ENCODE measurements at regions not wholly inside any gene's neighbourhood (a gene's known extent, or its start where the extent isn't known, plus 50 kb on each side); places are given as distances from the start of the nearest gene placed in this dataset.

DNA sequence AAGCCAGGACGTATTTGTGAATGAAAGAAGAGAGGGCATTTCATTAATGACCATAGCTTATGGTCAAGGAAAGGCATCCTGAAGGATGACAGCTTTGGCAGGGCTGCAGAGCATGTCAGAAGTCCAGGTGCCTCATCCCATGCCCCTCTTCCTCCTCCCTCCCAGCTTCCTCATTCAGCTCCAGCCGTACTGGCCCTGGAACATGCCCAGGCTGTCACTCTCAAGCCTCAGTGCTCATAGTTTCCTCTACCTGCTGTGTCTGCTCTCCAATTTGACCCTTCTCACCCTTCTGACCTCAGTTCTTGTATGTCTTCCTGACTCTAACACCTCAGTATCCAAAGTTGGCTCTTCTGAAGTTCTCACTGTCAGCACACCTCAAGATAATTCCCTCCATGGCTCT lies 695.8 kb upstream of the HS6ST1 start:
- Histone ChIP-seq H3K9me2 (ENCODE audit: insufficient read depth) (no peaks in the 10 kb centered on the region), H3K27ac (no peak overlapping the region), H3K4me1 (replicated peaks; ENCODE audit: insufficient read depth) (no peaks in the 10 kb centered on the region), H3K36me3 (ENCODE audit: low read depth) (no peaks in the 10 kb centered on the region), H3F3A (ENCODE audit: insufficient read depth, low read depth) (no peaks in the 10 kb centered on the region), H4K20me1 (ENCODE audit: insufficient read depth) (no peaks in the 10 kb centered on the region), H2AFZ (no peak overlapping the region), H3K4me2 (no peak overlapping the region), H3K27me3 (ENCODE audit: insufficient read depth, low read depth) (peaks cover 24% of the 10 kb centered on the region), H3K4me3 (no peak overlapping the region), H3K9me3 (ENCODE audit: insufficient read depth, low read depth) (no peaks in the 10 kb centered on the region), H3K79me2 (ENCODE audit: low read depth) (no peaks in the 10 kb centered on the region)
- ChIA-PET POLR2A (ENCODE audit: unreplicated experiment) (no interaction called here), CTCF (no interaction called here)
- intact Hi-C loops (cut with micrococcal nuclease; ENCODE audit: unreplicated experiment), result no loop called here
- BruUV-seq (replicated peaks), result no TSS peak
- no peak for TF ChIP-seq EZH2 (IDR thresholded peaks at IDR 0.05; ENCODE audit: low read depth)
- no peak for TF ChIP-seq CTCF (conservative IDR thresholded peaks at IDR 0.05)
- DNase-seq, result no peak

GRCh38 chr2:129015397-129016285 lies 697.0 kb upstream of the HS6ST1 start:
- no peaks in the 10 kb centered on the region for H3K4me1 ChIP-seq (replicated peaks; ENCODE audit: insufficient read depth)
- DNase-seq, result no peak
- ChIA-PET CTCF (no interaction called here), POLR2A (ENCODE audit: unreplicated experiment) (no interaction called here)
- BruUV-seq (replicated peaks), result no TSS peak
- H3K27ac ChIP-seq, result no peak overlapping the region
- H3K27me3 ChIP-seq (ENCODE audit: insufficient read depth, low read depth), result peaks cover 14% of the 10 kb centered on the region
- no peak for TF ChIP-seq EZH2 (IDR thresholded peaks at IDR 0.05; ENCODE audit: low read depth)
- no peak for TF ChIP-seq CTCF (conservative IDR thresholded peaks at IDR 0.05)
- intact Hi-C loops (cut with micrococcal nuclease; ENCODE audit: unreplicated experiment), result no loop called here
- H2AFZ ChIP-seq, result no peak overlapping the region
- no peak overlapping the region for H3K4me3 ChIP-seq
- no peaks in the 10 kb centered on the region for H3F3A ChIP-seq (ENCODE audit: insufficient read depth, low read depth)
- no peak overlapping the region for H3K4me2 ChIP-seq
- H4K20me1 ChIP-seq (ENCODE audit: insufficient read depth), result no peaks in the 10 kb centered on the region
- H3K9me2 ChIP-seq (ENCODE audit: insufficient read depth), result no peaks in the 10 kb centered on the region
- no peaks in the 10 kb centered on the region for H3K79me2 ChIP-seq (ENCODE audit: low read depth)
- no peaks in the 10 kb centered on the region for H3K9me3 ChIP-seq (ENCODE audit: insufficient read depth, low read depth)
- no peaks in the 10 kb centered on the region for H3K36me3 ChIP-seq (ENCODE audit: low read depth)

DNA sequence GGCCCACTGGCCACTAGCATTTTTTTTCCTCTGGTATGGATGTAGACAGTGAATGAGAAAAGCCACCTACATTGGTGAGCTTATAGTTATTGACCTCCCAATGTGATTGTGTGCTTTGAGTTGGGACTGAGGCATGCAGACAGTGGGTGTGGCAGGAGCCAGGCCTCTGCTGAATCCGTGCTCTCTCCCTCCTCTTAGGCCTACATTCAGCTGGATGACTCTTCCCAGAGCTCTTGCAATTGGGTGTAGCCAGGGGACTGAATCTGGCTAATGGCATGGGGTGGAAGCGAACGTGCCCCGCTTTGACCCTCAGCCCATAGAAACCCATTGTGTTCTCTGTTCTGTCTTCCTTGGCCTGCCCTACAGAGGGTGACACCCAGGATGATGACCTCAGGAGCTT lies 698.3 kb upstream of the HS6ST1 start:
- no peak for DNase-seq
- Histone ChIP-seq H3F3A (ENCODE audit: insufficient read depth, low read depth) (no peaks in the 10 kb centered on the region), H3K27me3 (ENCODE audit: insufficient read depth, low read depth) (peaks cover 2% of the 10 kb centered on the region; the same call in 1 of the 2 replicates), H3K4me2 (no peak overlapping the region), H4K20me1 (ENCODE audit: insufficient read depth) (no peaks in the 10 kb centered on the region), H3K9me2 (ENCODE audit: insufficient read depth) (no peaks in the 10 kb centered on the region), H3K36me3 (ENCODE audit: low read depth) (no peaks in the 10 kb centered on the region), H3K27ac (no peak overlapping the region), H3K9me3 (ENCODE audit: insufficient read depth, low read depth) (no peaks in the 10 kb centered on the region), H3K4me3 (no peak overlapping the region), H2AFZ (no peak overlapping the region), H3K79me2 (ENCODE audit: low read depth) (no peaks in the 10 kb centered on the region), H3K4me1 (replicated peaks; ENCODE audit: insufficient read depth) (no peaks in the 10 kb centered on the region)
- CTCF ChIA-PET, result no interaction called here
- POLR2A ChIA-PET (ENCODE audit: unreplicated experiment), result no interaction called here
- no TSS peak for BruUV-seq (replicated peaks)
- intact Hi-C loops (cut with micrococcal nuclease; ENCODE audit: unreplicated experiment), result no loop called here
- TF ChIP-seq EZH2 (IDR thresholded peaks at IDR 0.05; ENCODE audit: low read depth) (no peak), CTCF (conservative IDR thresholded peaks at IDR 0.05) (no peak)
